G401.6 (cell line): ENCODE measurements at regions not wholly inside any gene's neighbourhood (a gene's known extent, or its start where the extent isn't known, plus 50 kb on each side); places are given as distances from the start of the nearest gene placed in this dataset.

Experiments used
- FAIRE-seq: peaks from 2 replicates; lab custom pipeline; 2012; peaks lifted over from hg19 to GRCh38; lab: Jason Lieb, UNC

DNA sequence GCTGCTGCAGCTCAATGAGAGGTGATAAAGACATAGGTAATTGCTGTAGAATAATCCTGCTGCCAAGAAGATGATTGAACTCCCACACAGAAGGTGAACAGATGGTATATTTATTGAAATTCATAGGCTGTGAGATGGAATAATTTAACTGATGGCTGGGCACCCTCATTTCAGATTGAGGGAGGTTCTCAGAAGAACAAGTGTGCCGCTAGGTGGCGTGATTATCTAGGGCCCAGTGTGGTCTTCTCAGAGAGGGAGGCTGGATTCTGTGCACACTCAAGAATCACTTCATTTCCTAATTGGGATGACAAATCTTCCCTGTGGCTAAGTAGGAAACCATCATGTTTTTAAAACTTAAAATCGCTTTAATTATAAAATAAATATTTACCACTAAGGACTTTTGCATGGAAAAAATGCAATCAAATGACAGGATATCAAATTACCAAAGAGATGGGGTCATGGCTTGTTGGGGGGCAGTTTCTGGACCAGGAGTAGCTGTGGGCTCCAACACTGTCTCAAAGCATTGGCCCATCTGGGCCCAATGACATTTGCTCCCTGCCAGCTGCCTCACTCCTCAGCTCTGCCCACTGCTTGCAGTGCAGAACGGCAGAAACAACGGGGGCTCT, 132.3 kb downstream of the SNAPC1 start:
- FAIRE-seq = no peak

- FAIRE-seq = no peak
Observed at GRCh38 chr14:61897300-61897699, 135.1 kb downstream of the SNAPC1 start.

GRCh38 chr14:61898568-61898967, 136.3 kb downstream of the SNAPC1 start:
- FAIRE-seq = no peak

- FAIRE-seq = no peak
Observed at GRCh38 chr14:61899497-61899896, 137.3 kb downstream of the SNAPC1 start.

DNA sequence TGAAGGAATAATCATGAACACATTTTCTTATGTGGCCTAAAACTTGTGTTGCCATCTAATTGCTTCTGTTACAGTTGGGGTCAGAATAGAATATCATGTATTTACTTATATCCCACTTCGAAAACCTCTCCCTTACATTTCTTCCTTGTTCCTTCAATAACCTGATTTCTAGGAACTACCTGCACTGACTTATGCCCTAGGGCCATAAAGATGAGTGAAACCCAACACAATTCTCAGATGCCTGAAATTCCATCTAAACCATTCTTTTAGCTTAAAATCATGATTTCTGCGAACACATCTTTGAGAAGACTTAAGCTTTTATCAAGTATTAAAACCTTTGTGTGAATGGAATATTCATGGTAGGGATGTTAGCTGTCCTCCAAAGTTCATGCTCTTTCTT, 142.7 kb downstream of the SNAPC1 start:
- no peak for FAIRE-seq

DNA sequence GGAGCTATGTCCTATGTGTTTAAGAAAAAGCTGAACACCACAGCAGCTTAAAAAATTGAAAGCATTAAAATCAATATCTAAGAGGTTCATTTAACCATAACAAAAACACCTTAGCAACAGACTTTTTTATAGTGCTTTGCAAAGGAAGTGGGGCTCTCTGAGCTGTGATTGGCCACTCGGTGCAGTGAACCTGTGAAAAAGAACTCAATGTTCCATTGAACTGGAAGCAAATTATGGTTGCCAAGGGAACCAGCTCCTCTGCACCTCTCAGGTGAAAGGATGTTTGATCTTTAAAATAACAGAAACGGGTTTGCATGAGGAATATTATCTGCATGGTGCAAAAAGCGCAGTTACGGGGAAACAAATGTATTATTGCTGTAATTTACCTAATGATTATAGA, 149.4 kb downstream of the SNAPC1 start:
- FAIRE-seq = no peak

DNA sequence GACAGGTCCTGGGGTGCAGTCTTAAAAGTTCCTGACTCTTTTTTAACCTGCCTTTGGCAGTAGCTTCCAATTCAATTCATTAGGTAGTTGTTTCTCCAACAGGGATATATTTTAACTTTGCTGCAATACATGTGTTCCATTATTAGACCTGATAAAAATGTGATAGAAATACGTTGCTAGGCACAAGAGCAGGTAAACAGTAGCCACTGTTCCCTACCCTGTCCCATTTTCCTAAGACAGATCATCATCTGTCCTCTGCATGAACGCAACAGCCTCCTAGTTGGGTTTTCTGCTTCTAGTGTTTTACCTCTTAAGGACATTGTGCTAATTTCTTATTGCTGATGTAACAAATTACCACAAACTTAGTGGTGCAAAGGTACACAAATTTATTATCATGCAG, 156.8 kb downstream of the SNAPC1 start:
- FAIRE-seq = no peak

DNA sequence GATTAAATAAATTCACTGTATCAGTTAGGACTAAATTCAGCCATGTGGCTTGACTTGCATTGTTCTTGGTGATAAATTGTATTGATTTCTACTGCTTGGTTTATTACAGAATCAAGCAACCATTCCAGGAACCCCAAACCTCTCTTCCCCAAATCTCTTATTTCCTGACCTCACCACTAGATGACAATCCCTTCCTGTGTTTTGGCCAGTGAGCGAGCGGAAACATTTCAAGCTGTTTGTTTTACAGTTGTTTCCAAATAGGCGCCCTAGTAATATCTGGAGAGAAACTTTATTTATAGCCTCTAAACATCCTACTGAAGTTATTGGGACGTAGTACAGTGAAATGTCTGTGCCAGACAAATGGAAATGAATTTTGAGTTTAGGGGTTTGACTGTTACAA, 161.1 kb downstream of the SNAPC1 start:
- FAIRE-seq = no peak

- no peak for FAIRE-seq
Observed at GRCh38 chr14:61925043-61925442, 162.8 kb downstream of the SNAPC1 start.

- FAIRE-seq = no peak
Observed at GRCh38 chr14:61925732-61926435, 163.7 kb downstream of the SNAPC1 start.

DNA sequence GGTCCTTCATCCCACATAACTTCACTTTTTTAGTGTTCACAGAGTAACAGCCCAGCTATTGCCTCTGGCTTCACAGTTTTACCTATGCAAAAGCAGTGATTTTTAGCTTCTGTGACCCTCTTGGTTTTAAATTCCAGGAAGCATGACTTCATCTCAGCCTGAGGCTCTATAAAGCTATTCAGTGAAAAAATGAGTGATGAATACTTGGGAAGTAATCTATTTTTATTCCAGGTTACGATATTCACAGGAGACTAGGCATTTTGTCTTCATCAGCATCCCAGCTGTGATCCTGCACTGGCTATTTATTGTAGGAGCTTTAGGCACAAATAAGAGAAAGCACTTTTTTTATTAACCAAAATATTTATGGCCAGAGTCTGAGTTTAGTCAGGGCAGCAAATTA, 164.8 kb downstream of the SNAPC1 start:
- no peak for FAIRE-seq

DNA sequence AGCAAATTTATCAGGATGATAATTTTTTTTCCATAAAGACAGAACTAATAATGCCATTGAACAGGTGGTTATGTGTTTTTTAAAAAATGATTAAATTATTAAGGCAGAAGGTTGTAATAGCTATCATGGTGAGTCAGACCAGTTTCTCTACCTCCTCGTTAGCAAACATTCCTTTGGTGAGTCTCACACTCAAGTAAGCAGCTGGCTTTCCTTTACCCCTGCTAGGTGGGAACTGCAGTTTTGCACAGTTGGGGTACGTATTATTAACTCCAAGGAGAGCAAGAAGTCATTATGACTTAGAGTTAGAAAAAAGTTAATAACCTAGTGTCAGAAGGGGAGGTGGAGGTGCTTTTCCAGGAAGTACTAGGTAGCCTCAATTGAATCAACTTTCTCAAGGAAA, 165.3 kb downstream of the SNAPC1 start:
- no peak for FAIRE-seq

- no peak for FAIRE-seq
Observed at GRCh38 chr14:61928300-61928699, 166.1 kb downstream of the SNAPC1 start.

DNA sequence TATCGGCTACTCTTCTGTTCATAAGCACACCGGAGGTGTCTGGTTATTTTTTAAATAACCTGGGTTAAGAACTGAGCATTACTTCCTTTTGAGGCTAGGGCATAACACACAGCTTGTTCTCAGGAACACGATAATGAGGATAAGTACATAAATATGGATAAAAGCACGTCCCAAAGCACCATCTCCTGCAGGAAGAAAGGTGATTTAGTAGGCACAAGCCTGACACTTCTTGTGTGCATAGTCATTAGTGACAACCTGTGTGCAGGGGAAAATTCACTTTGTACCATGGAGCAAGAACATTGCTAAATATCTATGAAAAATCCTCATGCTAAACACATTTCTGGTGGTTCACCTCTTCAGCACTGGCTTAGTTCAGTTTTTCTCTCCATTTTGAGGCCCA, 166.5 kb downstream of the SNAPC1 start:
- FAIRE-seq = no peak

GRCh38 chr14:61929651-61930050, 167.4 kb downstream of the SNAPC1 start:
- FAIRE-seq = no peak

- FAIRE-seq = no peak
Observed at GRCh38 chr14:61930101-61930857, 168.1 kb downstream of the SNAPC1 start.

- FAIRE-seq = no peak
Observed at GRCh38 chr14:61932974-61933373, 170.8 kb downstream of the SNAPC1 start.

DNA sequence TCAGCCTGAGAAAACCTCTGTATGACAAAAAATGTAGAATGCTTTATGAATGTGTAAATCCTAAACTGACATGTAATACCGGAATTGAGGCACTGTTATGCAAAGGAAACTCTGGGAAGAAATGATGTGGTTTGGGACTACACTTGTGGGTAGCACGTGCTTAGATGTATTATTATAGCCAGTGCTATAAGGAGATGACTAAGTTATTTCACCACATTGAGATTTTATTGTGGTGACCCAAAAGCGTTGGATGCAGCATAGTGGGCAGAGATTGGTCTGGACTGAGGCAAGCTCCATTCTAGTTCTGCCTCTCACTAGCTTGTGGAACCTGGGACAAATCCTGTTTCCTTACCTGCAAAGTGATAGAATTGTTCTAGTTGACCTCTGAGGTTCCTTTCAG, 172.2 kb downstream of the SNAPC1 start:
- FAIRE-seq = no peak

DNA sequence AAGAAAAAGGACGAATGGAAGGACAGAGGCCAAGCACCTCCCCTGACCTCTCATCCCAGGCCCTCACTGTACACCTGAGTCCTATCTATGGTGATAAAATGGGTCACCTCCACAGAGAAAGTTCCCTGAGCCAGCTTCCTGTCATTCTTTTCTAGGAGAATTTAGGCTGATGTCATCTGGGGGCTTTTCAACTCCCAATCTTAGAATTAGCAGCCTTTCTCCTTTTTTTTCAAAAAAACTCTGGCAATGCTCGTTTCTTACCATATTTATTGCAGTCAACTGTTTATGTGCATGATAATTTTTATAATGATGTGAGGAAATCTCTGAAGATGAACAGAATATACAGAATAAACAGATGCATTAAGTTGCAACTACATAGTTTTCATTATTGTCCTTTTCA, 177.6 kb downstream of the SNAPC1 start:
- no peak for FAIRE-seq

GRCh38 chr14:61940666-61941420, 178.6 kb downstream of the SNAPC1 start:
- no peak for FAIRE-seq

- FAIRE-seq = no peak
Observed at GRCh38 chr14:61941421-61942150, 179.4 kb downstream of the SNAPC1 start.

DNA sequence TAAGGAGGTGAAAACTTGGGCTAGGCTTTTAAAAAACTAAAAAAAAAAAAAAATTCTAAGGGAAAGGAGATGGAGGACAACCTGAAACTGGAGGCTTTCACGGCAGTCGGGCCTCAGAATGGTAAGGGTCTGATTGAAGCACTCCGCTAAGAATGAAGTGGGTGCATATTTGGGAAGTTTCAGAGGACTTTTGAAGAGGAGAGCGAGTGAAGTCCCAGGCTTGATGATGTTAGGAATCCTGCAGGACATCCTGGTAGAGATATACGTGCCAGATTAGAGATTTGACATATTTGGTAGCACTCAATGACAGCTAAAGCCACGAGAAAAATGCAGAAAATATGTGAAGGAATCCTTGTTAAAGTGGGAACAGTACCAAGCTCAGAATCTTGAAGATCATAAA, 186.2 kb downstream of the SNAPC1 start:
- no peak for FAIRE-seq
